ENCODE measurements at regions not wholly inside any gene's neighbourhood (a gene's known extent, or its start where the extent isn't known, plus 50 kb on each side); places are given as distances from the start of the nearest gene placed in this dataset.

DNA sequence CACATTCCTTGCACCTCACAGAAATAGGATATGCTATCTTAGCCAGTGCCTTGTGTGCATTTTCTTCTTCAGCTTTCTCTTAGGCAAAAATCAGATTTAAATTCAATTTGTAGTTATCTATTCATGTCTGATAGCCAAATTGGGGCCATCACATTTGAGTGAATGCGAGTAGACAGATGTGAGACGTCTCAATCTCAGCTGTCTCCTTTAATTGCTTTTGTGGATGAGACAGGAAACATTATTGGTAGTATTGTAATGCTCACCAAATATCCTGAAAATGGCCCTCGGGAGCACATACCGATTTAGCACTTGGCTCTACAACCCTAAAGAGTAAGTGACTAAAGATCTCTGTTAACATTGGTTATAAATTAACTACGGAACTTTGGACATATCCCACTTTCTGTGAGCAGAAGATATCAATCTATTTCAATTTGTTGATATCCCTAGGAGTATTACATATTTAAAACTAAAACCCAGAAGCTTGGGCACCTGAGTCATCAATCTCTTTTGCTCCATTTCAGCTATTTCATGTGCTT lies 1012.5 kb upstream of the TMEM132C start:
- no peaks in the 10 kb centered on the region for H3K4me1 ChIP-seq (ENCODE audit: low read length)
- no peak overlapping the region for H3K4me3 ChIP-seq (ENCODE audit: low read length)
- H3K79me2 ChIP-seq (ENCODE audit: low read length) = no peaks in the 10 kb centered on the region
- no peak overlapping the region for H3K4me2 ChIP-seq (ENCODE audit: low read depth, low read length, poor library complexity, severe bottlenecking)
- no peaks in the 10 kb centered on the region; the same call in 1 of the 2 replicates for H3K9me2 ChIP-seq (replicated peaks; ENCODE audit: insufficient read depth, low read length)
- no peaks in the 10 kb centered on the region for H3K36me3 ChIP-seq (ENCODE audit: insufficient read depth, low read length)
- no peak overlapping the region for H2AFZ ChIP-seq (ENCODE audit: low read length)
- H3K9me3 ChIP-seq (ENCODE audit: low read length) = peaks cover 3% of the 10 kb centered on the region; the same call in 1 of the 2 replicates
- H3K27me3 ChIP-seq (ENCODE audit: low read length) = no peaks in the 10 kb centered on the region
- no peak for DNase-seq
- H4K20me1 ChIP-seq (ENCODE audit: insufficient read depth, low read depth, low read length) = no peaks in the 10 kb centered on the region
- no peak overlapping the region for H3K27ac ChIP-seq (ENCODE audit: low read length)
- no peak overlapping the region for H3K9ac ChIP-seq (ENCODE audit: low read length)

GRCh38 chr12:127257366-127257935 lies 1009.5 kb upstream of the TMEM132C start:
- Histone ChIP-seq H3K79me2 (ENCODE audit: low read length) (no peaks in the 10 kb centered on the region), H3K27me3 (ENCODE audit: low read length) (no peaks in the 10 kb centered on the region), H3K9me3 (ENCODE audit: low read length) (peaks cover 3% of the 10 kb centered on the region; the same call in 1 of the 2 replicates), H3K9ac (ENCODE audit: low read length) (no peak overlapping the region), H3K4me2 (ENCODE audit: low read depth, low read length, poor library complexity, severe bottlenecking) (no peak overlapping the region), H3K9me2 (replicated peaks; ENCODE audit: insufficient read depth, low read length) (no peaks in the 10 kb centered on the region; the same call in 1 of the 2 replicates), H3K4me3 (ENCODE audit: low read length) (no peak overlapping the region), H2AFZ (ENCODE audit: low read length) (no peak overlapping the region), H3K4me1 (ENCODE audit: low read length) (no peaks in the 10 kb centered on the region), H4K20me1 (ENCODE audit: insufficient read depth, low read depth, low read length) (no peaks in the 10 kb centered on the region), H3K36me3 (ENCODE audit: insufficient read depth, low read length) (no peaks in the 10 kb centered on the region), H3K27ac (ENCODE audit: low read length) (no peak overlapping the region)
- DNase-seq = no peak

GRCh38 chr12:127260531-127260930 lies 1006.4 kb upstream of the TMEM132C start:
- H3K79me2 ChIP-seq (ENCODE audit: low read length) = no peaks in the 10 kb centered on the region
- H2AFZ ChIP-seq (ENCODE audit: low read length) = no peak overlapping the region

DNA sequence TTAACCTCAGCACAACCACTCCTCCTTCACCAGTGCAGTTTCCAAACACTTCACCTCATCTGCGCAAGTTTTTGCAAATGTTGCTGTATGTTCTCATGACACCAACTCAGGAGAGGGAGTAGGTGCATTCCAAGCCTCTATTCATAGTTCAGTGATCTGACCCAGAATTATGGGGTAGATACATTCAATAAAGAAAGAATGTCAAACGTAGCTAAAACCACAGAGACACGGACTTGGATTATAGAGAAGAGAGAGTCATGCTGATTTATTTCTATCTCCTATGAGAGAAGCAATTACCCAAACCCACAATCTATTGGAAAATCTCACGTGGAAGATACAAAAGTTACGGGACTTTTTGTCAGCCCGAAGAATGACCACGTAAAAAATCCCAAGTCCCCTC lies 1006.0 kb upstream of the TMEM132C start:
- Histone ChIP-seq H3K9me2 (replicated peaks; ENCODE audit: insufficient read depth, low read length) (no peaks in the 10 kb centered on the region; the same call in 1 of the 2 replicates), H3K4me3 (ENCODE audit: low read length) (no peak overlapping the region), H3K4me1 (ENCODE audit: low read length) (no peaks in the 10 kb centered on the region), H3K9me3 (ENCODE audit: low read length) (peaks cover 3% of the 10 kb centered on the region; the same call in 1 of the 2 replicates), H3K79me2 (ENCODE audit: low read length) (no peaks in the 10 kb centered on the region), H3K27ac (ENCODE audit: low read length) (no peak overlapping the region), H3K27me3 (ENCODE audit: low read length) (no peaks in the 10 kb centered on the region), H3K9ac (ENCODE audit: low read length) (no peak overlapping the region), H2AFZ (ENCODE audit: low read length) (no peak overlapping the region), H3K36me3 (ENCODE audit: insufficient read depth, low read length) (no peaks in the 10 kb centered on the region), H3K4me2 (ENCODE audit: low read depth, low read length, poor library complexity, severe bottlenecking) (no peak overlapping the region), H4K20me1 (ENCODE audit: insufficient read depth, low read depth, low read length) (no peaks in the 10 kb centered on the region)
- DNase-seq = no peak

More at GRCh38 chr12:127260531-127260930, 1006.4 kb upstream of the TMEM132C start:
- H3K36me3 ChIP-seq (ENCODE audit: insufficient read depth, low read length) = no peaks in the 10 kb centered on the region
- peaks cover 3% of the 10 kb centered on the region; the same call in 1 of the 2 replicates for H3K9me3 ChIP-seq (ENCODE audit: low read length)
- DNase-seq = no peak
- no peak overlapping the region for H3K4me3 ChIP-seq (ENCODE audit: low read length)
- H3K9ac ChIP-seq (ENCODE audit: low read length) = no peak overlapping the region
- no peaks in the 10 kb centered on the region for H3K27me3 ChIP-seq (ENCODE audit: low read length)
- H4K20me1 ChIP-seq (ENCODE audit: insufficient read depth, low read depth, low read length) = no peaks in the 10 kb centered on the region
- no peak overlapping the region for H3K4me2 ChIP-seq (ENCODE audit: low read depth, low read length, poor library complexity, severe bottlenecking)
- no peaks in the 10 kb centered on the region; the same call in 1 of the 2 replicates for H3K9me2 ChIP-seq (replicated peaks; ENCODE audit: insufficient read depth, low read length)
- H3K27ac ChIP-seq (ENCODE audit: low read length) = no peak overlapping the region
- H3K4me1 ChIP-seq (ENCODE audit: low read length) = no peaks in the 10 kb centered on the region

- Histone ChIP-seq H3K9me2 (replicated peaks; ENCODE audit: insufficient read depth, low read length) (no peaks in the 10 kb centered on the region), H3K9ac (ENCODE audit: low read length) (no peak overlapping the region), H3K27ac (ENCODE audit: low read length) (no peak overlapping the region), H3K27me3 (ENCODE audit: low read length) (no peaks in the 10 kb centered on the region), H3K9me3 (ENCODE audit: low read length) (peaks cover 1% of the 10 kb centered on the region; the same call in 1 of the 2 replicates), H4K20me1 (ENCODE audit: insufficient read depth, low read depth, low read length) (no peaks in the 10 kb centered on the region), H3K36me3 (ENCODE audit: insufficient read depth, low read length) (no peaks in the 10 kb centered on the region), H3K4me2 (ENCODE audit: low read depth, low read length, poor library complexity, severe bottlenecking) (no peak overlapping the region), H3K4me1 (ENCODE audit: low read length) (no peaks in the 10 kb centered on the region), H3K79me2 (ENCODE audit: low read length) (no peaks in the 10 kb centered on the region), H3K4me3 (ENCODE audit: low read length) (no peak overlapping the region), H2AFZ (ENCODE audit: low read length) (no peak overlapping the region)
- DNase-seq = no peak
Measured at GRCh38 chr12:127262615-127263014, 1004.4 kb upstream of the TMEM132C start.

DNA sequence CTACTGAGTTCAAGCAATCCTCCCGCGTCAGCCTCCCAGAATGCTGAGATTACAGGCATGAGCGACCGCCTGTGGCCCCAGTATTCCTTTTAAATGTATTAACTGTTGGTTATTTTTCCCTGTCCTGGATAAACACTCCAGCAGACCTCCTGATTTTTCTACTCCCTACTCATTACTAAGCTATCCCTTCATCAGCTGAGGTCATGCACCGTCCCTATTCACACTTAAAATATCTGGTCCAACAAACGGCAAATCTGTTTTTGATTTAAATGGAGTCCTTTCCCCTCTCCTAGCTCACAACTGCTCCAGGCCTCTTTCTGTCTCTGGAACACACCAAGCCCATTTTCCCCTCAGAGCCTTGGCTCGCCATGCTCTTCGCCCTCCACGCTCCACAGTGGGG lies 1003.3 kb upstream of the TMEM132C start:
- Histone ChIP-seq H3K9ac (ENCODE audit: low read length) (no peak overlapping the region), H4K20me1 (ENCODE audit: insufficient read depth, low read depth, low read length) (no peaks in the 10 kb centered on the region), H3K9me3 (ENCODE audit: low read length) (no peaks in the 10 kb centered on the region), H3K79me2 (ENCODE audit: low read length) (no peaks in the 10 kb centered on the region), H3K27ac (ENCODE audit: low read length) (no peak overlapping the region), H3K4me2 (ENCODE audit: low read depth, low read length, poor library complexity, severe bottlenecking) (no peak overlapping the region), H3K9me2 (replicated peaks; ENCODE audit: insufficient read depth, low read length) (no peaks in the 10 kb centered on the region), H3K4me1 (ENCODE audit: low read length) (no peaks in the 10 kb centered on the region), H3K36me3 (ENCODE audit: insufficient read depth, low read length) (no peaks in the 10 kb centered on the region), H3K4me3 (ENCODE audit: low read length) (no peak overlapping the region), H2AFZ (ENCODE audit: low read length) (no peak overlapping the region), H3K27me3 (ENCODE audit: low read length) (no peaks in the 10 kb centered on the region)
- DNase-seq = no peak

- Histone ChIP-seq H3K4me1 (ENCODE audit: low read length) (no peaks in the 10 kb centered on the region), H3K27ac (ENCODE audit: low read length) (no peak overlapping the region), H3K27me3 (ENCODE audit: low read length) (no peaks in the 10 kb centered on the region), H3K9ac (ENCODE audit: low read length) (no peak overlapping the region), H3K4me3 (ENCODE audit: low read length) (no peak overlapping the region), H4K20me1 (ENCODE audit: insufficient read depth, low read depth, low read length) (no peaks in the 10 kb centered on the region), H2AFZ (ENCODE audit: low read length) (no peak overlapping the region), H3K36me3 (ENCODE audit: insufficient read depth, low read length) (no peaks in the 10 kb centered on the region), H3K79me2 (ENCODE audit: low read length) (no peaks in the 10 kb centered on the region), H3K9me3 (ENCODE audit: low read length) (no peaks in the 10 kb centered on the region), H3K9me2 (replicated peaks; ENCODE audit: insufficient read depth, low read length) (no peaks in the 10 kb centered on the region), H3K4me2 (ENCODE audit: low read depth, low read length, poor library complexity, severe bottlenecking) (no peak overlapping the region)
- DNase-seq = no peak
Measured at GRCh38 chr12:127267128-127267527, 999.8 kb upstream of the TMEM132C start.

DNA sequence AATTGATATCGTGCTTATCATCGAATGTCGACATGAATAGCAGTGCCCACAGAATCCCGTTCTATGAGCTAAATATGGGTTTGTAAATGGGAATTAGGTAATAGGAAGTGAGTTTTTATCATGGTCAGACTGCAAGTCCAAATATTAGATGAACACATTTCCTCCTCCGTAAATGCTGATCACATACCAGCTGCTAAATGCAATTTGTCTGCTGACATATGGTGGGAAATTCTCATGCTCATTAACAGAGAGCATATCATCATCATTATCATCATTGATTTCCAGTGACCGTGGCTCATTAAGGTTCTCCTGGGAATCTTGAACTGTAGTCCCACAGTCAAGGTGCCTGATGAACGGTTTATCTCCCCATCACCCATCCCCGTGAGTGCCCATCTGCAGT lies 998.8 kb upstream of the TMEM132C start:
- no peaks in the 10 kb centered on the region for H3K4me1 ChIP-seq (ENCODE audit: low read length)
- H2AFZ ChIP-seq (ENCODE audit: low read length) = no peak overlapping the region
- H3K79me2 ChIP-seq (ENCODE audit: low read length) = no peaks in the 10 kb centered on the region
- DNase-seq = no peak
- H4K20me1 ChIP-seq (ENCODE audit: insufficient read depth, low read depth, low read length) = no peaks in the 10 kb centered on the region
- H3K9ac ChIP-seq (ENCODE audit: low read length) = no peak overlapping the region
- H3K27ac ChIP-seq (ENCODE audit: low read length) = no peak overlapping the region
- H3K36me3 ChIP-seq (ENCODE audit: insufficient read depth, low read length) = no peaks in the 10 kb centered on the region
- no peak overlapping the region for H3K4me3 ChIP-seq (ENCODE audit: low read length)
- no peaks in the 10 kb centered on the region for H3K27me3 ChIP-seq (ENCODE audit: low read length)
- H3K4me2 ChIP-seq (ENCODE audit: low read depth, low read length, poor library complexity, severe bottlenecking) = no peak overlapping the region
- H3K9me2 ChIP-seq (replicated peaks; ENCODE audit: insufficient read depth, low read length) = no peaks in the 10 kb centered on the region
- no peaks in the 10 kb centered on the region for H3K9me3 ChIP-seq (ENCODE audit: low read length)
